Mesendoderm (in vitro differentiated cells): ENCODE measurements at regions not wholly inside any gene's neighbourhood (a gene's known extent, or its start where the extent isn't known, plus 50 kb on each side); places are given as distances from the start of the nearest gene placed in this dataset.

ENCODE experiments used
- DNase-seq: peaks from one replicate; pipeline ENCODE4 v3.0.0; 2013
- H2AK5ac ChIP-seq: 2 replicates; pipeline ENCODE4 v1.6.1; 2013; ENCODE audit warnings: low read length, inconsistent platforms
- H2BK120ac ChIP-seq: 2 replicates; pipeline ENCODE4 v1.6.1; 2013; ENCODE audit warnings: low read depth, mild to moderate bottlenecking, low read length, moderate library complexity, mixed read lengths
- H2BK15ac ChIP-seq: replicated peaks from 2 replicates; pipeline ENCODE4 v1.6.1; 2013; ENCODE audit warnings: low read depth, mild to moderate bottlenecking, moderate library complexity
- H2BK5ac ChIP-seq: 2 replicates; pipeline ENCODE4 v1.6.1; 2013; ENCODE audit warnings: low read length, inconsistent platforms
- H3K18ac ChIP-seq: 2 replicates; pipeline ENCODE4 v1.6.1; 2013; ENCODE audit warnings: mild to moderate bottlenecking, low read length, mixed read lengths
- H3K23ac ChIP-seq: one replicate; pipeline ENCODE4 v1.6.1; 2013; ENCODE audit warnings: low read length
- H3K27ac ChIP-seq: 2 replicates; pipeline ENCODE4 v1.5.1; 2013; ENCODE audit warnings: low read depth, mild to moderate bottlenecking, inconsistent platforms, low read length, moderate library complexity
- H3K27me3 ChIP-seq: 2 replicates; pipeline ENCODE4 v1.6.1; 2013; ENCODE audit warnings: low read length, control low read depth, mild to moderate bottlenecking, inconsistent platforms; ENCODE audit not compliant: insufficient read depth, poor library complexity
- H3K36me3 ChIP-seq: 2 replicates; pipeline ENCODE4 v1.6.1; 2013; ENCODE audit warnings: low read length, inconsistent platforms; ENCODE audit not compliant: control insufficient read depth, insufficient read depth
- H3K4ac ChIP-seq: one replicate; pipeline ENCODE4 v1.6.1; 2013; ENCODE audit warnings: low read depth, mild to moderate bottlenecking, low read length, moderate library complexity
- H3K4me1 ChIP-seq: 2 replicates; pipeline ENCODE4 v1.6.1; 2013; ENCODE audit warnings: low read depth, low read length, inconsistent platforms; ENCODE audit not compliant: control insufficient read depth
- H3K4me2 ChIP-seq: 2 replicates; pipeline ENCODE4 v1.6.1; 2013; ENCODE audit warnings: low read length
- H3K4me3 ChIP-seq: 2 replicates; pipeline ENCODE4 v1.5.1; 2013; ENCODE audit warnings: mild to moderate bottlenecking, low read length
- H3K56ac ChIP-seq: one replicate; pipeline ENCODE4 v1.6.1; 2013; ENCODE audit warnings: low read length
- H3K79me1 ChIP-seq: 2 replicates; pipeline ENCODE4 v1.6.1; 2013; ENCODE audit warnings: low read length, inconsistent platforms
- H3K79me2 ChIP-seq: 2 replicates; pipeline ENCODE4 v1.6.1; 2013; ENCODE audit warnings: mild to moderate bottlenecking, low read length; ENCODE audit not compliant: control insufficient read depth, insufficient read depth
- H3K9ac ChIP-seq: 2 replicates; pipeline ENCODE4 v1.6.1; 2013; ENCODE audit warnings: low read length, inconsistent platforms
- H4K5ac ChIP-seq: one replicate; pipeline ENCODE4 v1.6.1; 2013; ENCODE audit warnings: low read length
- H4K8ac ChIP-seq: one replicate; pipeline ENCODE4 v1.6.1; 2013; ENCODE audit warnings: low read depth, mild to moderate bottlenecking, control low read depth, low read length, moderate library complexity
- WGBS: extraction: QIAGEN DNeasy Blood & Tissue Kit; methylation state at CpG from one replicate; pipeline ENCODE4 v1.1.7; 2013; ENCODE audit warnings: low lambda C conversion rate, missing lambda C conversion rate; ENCODE audit not compliant: insufficient coverage; ENCODE audit errors: extremely low coverage; 5-methylcytosine and 5-hydroxymethylcytosine counted together

DNA sequence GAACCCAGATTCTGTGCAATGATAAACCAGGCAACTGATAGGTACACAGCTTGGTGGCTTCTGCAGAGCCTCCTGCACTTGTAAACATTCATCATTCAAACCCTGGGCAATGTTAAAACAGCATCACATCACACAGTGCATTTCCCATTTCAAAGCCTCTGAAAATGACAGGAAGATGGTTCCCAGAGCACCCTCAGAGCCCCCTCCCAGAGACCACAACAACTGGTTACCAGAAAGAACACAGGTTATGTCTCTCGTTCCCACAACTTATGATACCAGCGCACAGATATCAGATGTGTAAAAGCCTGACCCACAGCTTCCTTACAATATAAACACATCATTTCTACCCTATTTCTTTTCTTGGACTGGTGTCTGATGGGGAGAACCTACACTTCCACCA is 248.7 kb downstream of the AUH start:
- Histone ChIP-seq H3K27ac (no peak overlapping the region), H4K8ac (no peak overlapping the region), H2BK5ac (no peak overlapping the region), H2BK15ac (no peak overlapping the region), H4K5ac (no peak overlapping the region), H3K36me3 (no peaks in the 10 kb centered on the region), H2BK120ac (no peak overlapping the region), H3K4me1 (peaks cover 3% of the 10 kb centered on the region), H3K23ac (no peak overlapping the region), H3K4me3 (no peak overlapping the region), H3K9ac (no peak overlapping the region), H3K18ac (no peak overlapping the region), H2AK5ac (no peak overlapping the region), H3K4me2 (no peak overlapping the region), H3K79me1 (no peaks in the 10 kb centered on the region), H3K4ac (no peak overlapping the region), H3K79me2 (no peaks in the 10 kb centered on the region), H3K27me3 (no peaks in the 10 kb centered on the region), H3K56ac (no peak overlapping the region)
- no peak for DNase-seq
- no CpG with 5 or more reads among the region's 2 CpGs for WGBS

DNA sequence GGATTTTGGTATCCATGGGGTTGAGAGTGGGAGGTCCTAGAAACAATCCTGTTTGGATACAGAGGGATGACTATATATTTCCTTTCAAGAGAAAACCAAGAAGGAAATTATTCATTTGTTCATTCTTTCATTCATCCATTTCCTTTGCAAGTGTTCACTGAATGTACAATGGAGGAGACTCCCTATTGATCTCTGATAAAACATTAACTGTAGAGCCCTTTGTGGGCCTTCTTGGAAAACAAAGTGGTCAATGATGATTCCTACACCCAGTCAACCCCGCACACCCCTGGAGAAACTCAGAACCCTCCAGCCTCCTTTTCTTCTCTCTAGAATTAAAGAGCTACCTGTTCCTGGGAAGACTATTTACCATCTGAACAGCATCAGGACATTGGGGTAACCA is 247.3 kb downstream of the AUH start:
- H3K23ac ChIP-seq: no peak overlapping the region
- no peaks in the 10 kb centered on the region for H3K79me2 ChIP-seq
- no peak overlapping the region for H3K18ac ChIP-seq
- no peak overlapping the region for H2BK120ac ChIP-seq
- no peak overlapping the region for H4K8ac ChIP-seq
- H3K4me3 ChIP-seq: no peak overlapping the region
- no peaks in the 10 kb centered on the region for H3K27me3 ChIP-seq
- no peak overlapping the region for H2BK15ac ChIP-seq
- H3K4me1 ChIP-seq: peaks cover 7% of the 10 kb centered on the region
- H3K4ac ChIP-seq: no peak overlapping the region
- no CpG with 5 or more reads among the region's 1 CpG for WGBS
- no peaks in the 10 kb centered on the region for H3K79me1 ChIP-seq
- no peak for DNase-seq
- H3K27ac ChIP-seq: no peak overlapping the region
- H3K56ac ChIP-seq: no peak overlapping the region
- H2AK5ac ChIP-seq: no peak overlapping the region
- no peak overlapping the region for H3K4me2 ChIP-seq
- H3K9ac ChIP-seq: no peak overlapping the region
- H4K5ac ChIP-seq: no peak overlapping the region
- H2BK5ac ChIP-seq: no peak overlapping the region
- no peaks in the 10 kb centered on the region for H3K36me3 ChIP-seq

GRCh38 chr9:91116211-91116610 is 245.5 kb downstream of the AUH start:
- no peak overlapping the region for H3K18ac ChIP-seq
- H3K27me3 ChIP-seq: no peaks in the 10 kb centered on the region
- H2BK120ac ChIP-seq: no peak overlapping the region
- no peak overlapping the region for H3K27ac ChIP-seq
- no peak overlapping the region for H4K8ac ChIP-seq
- H3K36me3 ChIP-seq: no peaks in the 10 kb centered on the region
- no peaks in the 10 kb centered on the region for H3K79me2 ChIP-seq
- H3K4me1 ChIP-seq: peaks cover 7% of the 10 kb centered on the region
- no peak overlapping the region for H3K4me2 ChIP-seq
- no peak overlapping the region for H3K9ac ChIP-seq
- no peak for DNase-seq
- H2BK15ac ChIP-seq: no peak overlapping the region
- no CpG with 5 or more reads among the region's 3 CpGs for WGBS
- H3K4me3 ChIP-seq: no peak overlapping the region
- no peak overlapping the region for H4K5ac ChIP-seq
- no peaks in the 10 kb centered on the region for H3K79me1 ChIP-seq
- no peak overlapping the region for H2BK5ac ChIP-seq
- no peak overlapping the region for H2AK5ac ChIP-seq
- no peak overlapping the region for H3K56ac ChIP-seq
- no peak overlapping the region for H3K4ac ChIP-seq
- no peak overlapping the region for H3K23ac ChIP-seq

DNA sequence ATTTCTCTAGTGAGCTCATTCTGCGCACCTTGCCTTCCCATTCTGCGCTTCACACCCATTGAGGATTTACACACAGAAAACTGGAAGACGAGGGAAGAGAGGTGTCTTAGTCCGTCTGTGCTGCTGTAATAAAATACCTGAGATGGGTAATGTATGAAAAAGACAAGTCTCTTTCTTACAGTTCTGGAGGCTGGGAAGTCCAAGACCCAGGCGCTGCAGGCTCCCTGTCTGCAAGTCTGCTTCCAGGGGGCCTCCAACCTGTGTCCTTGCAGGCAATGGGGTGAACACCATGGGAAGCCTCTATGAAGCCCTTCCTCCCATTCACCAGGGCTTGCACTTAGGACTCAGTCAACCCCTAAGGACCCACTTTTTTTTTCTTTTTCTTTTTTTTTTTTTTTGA is 245.0 kb downstream of the AUH start:
- Histone ChIP-seq H3K27me3 (no peaks in the 10 kb centered on the region), H3K36me3 (no peaks in the 10 kb centered on the region), H3K27ac (no peak overlapping the region), H4K8ac (no peak overlapping the region), H2BK120ac (no peak overlapping the region), H3K4me1 (peaks cover 7% of the 10 kb centered on the region), H3K4ac (no peak overlapping the region), H3K4me3 (no peak overlapping the region), H2BK15ac (no peak overlapping the region), H2AK5ac (no peak overlapping the region), H3K79me2 (no peaks in the 10 kb centered on the region), H3K9ac (no peak overlapping the region), H3K4me2 (no peak overlapping the region), H2BK5ac (no peak overlapping the region), H3K56ac (no peak overlapping the region), H3K23ac (no peak overlapping the region), H4K5ac (no peak overlapping the region), H3K79me1 (no peaks in the 10 kb centered on the region), H3K18ac (no peak overlapping the region)
- WGBS: no CpG with 5 or more reads among the region's 5 CpGs
- no peak for DNase-seq

- H3K27ac ChIP-seq: no peak overlapping the region
These were observed 244.2 kb downstream of the AUH start for GRCh38 chr9:91117474-91117891.

DNA sequence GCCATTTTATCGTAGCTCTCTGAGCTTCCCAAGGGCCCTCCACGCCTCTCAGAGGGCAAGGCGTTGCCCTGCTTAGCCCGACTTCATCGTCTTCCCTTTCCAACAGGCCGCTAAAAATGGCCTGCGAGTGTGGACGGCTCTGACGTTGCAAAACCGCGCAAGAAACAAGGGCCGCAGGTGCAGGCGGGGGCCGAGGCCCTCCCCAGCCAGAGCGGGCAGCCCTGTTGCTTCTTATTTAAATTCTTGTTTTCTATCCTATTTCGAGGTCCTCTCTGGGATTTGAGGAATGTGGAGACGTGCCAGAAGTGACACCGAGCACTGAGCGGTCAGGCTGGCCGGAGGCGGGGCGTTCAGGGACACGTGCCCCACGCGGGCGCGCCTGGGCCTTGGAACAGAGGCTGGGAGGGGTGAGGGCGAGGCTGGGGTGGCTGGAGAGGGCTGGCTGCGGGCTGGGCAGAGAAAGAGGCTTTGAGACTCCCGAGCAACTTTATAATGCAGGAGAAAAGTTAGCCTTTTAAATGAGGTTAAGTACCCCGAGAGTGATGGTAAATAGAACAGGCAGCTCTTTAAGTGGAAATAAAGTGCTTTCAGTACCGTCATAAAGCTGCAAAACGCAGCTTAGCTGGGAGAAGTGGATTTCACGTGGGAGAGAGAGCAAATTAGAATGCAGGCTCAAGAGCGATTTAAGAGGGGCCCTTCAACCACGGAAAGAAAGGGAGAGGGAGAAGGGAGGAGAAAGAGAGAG is 243.6 kb downstream of the AUH start:
- no peak overlapping the region for H2AK5ac ChIP-seq
- H4K8ac ChIP-seq: no peak overlapping the region
- peak overlapping the region; percentile 25 for H3K18ac ChIP-seq
- no peaks in the 10 kb centered on the region for H3K36me3 ChIP-seq
- peak overlapping the region; percentile 81 for H3K56ac ChIP-seq
- WGBS: no CpG with 5 or more reads among the region's 36 CpGs
- H3K23ac ChIP-seq: peak overlapping the region; percentile 30
- H3K4ac ChIP-seq: no peak overlapping the region
- no peak overlapping the region for H3K4me3 ChIP-seq
- no peak overlapping the region for H2BK120ac ChIP-seq
- peak; percentile 86 for DNase-seq
- H2BK15ac ChIP-seq: no peak overlapping the region
- peak overlapping the region; percentile 69 for H3K27ac ChIP-seq
- no peaks in the 10 kb centered on the region for H3K27me3 ChIP-seq
- H3K4me1 ChIP-seq: peaks cover 7% of the 10 kb centered on the region
- no peaks in the 10 kb centered on the region for H3K79me1 ChIP-seq
- H3K79me2 ChIP-seq: no peaks in the 10 kb centered on the region
- no peak overlapping the region for H4K5ac ChIP-seq
- H3K9ac ChIP-seq: peak overlapping the region; percentile 47
- no peak overlapping the region for H2BK5ac ChIP-seq
- peak overlapping the region; percentile 26 for H3K4me2 ChIP-seq

More at GRCh38 chr9:91117474-91117891, 244.2 kb downstream of the AUH start:
- no peak overlapping the region for H2BK15ac ChIP-seq
- H4K5ac ChIP-seq: no peak overlapping the region
- no peak overlapping the region for H3K18ac ChIP-seq
- H3K4me2 ChIP-seq: no peak overlapping the region
- no peak overlapping the region for H3K4me3 ChIP-seq
- no CpG with 5 or more reads among the region's 29 CpGs for WGBS
- H2BK120ac ChIP-seq: no peak overlapping the region
- H3K4ac ChIP-seq: no peak overlapping the region
- H3K23ac ChIP-seq: no peak overlapping the region
- no peak overlapping the region for H4K8ac ChIP-seq
- no peak overlapping the region for H3K9ac ChIP-seq
- peak overlapping the region; percentile 42 for H3K56ac ChIP-seq
- H2AK5ac ChIP-seq: no peak overlapping the region
- peaks cover 7% of the 10 kb centered on the region for H3K4me1 ChIP-seq
- no peaks in the 10 kb centered on the region for H3K79me2 ChIP-seq
- DNase-seq: no peak
- H2BK5ac ChIP-seq: no peak overlapping the region
- no peaks in the 10 kb centered on the region for H3K36me3 ChIP-seq
- no peaks in the 10 kb centered on the region for H3K79me1 ChIP-seq
- H3K27me3 ChIP-seq: no peaks in the 10 kb centered on the region
